Stimulated activated CD8-positive, alpha-beta memory T cell treated with anti-CD3 and anti-CD28 coated beads, Interleukin-15, amount 100 ng/mL, for 48 hours (primary cell): ENCODE measurements at regions not wholly inside any gene's neighbourhood (a gene's known extent, or its start where the extent isn't known, plus 50 kb on each side); places are given as distances from the start of the nearest gene placed in this dataset.

Experiments
- DNase-seq, 2 donors: peaks; one replicate each; pipeline ENCODE4 v3.0.0-alpha.2; 2020; ENCODE audit warnings: low read depth in 2 of 2

GRCh38 chr9:1757186-1757585 is 258.0 kb upstream of the SMARCA2 start:
- no peak for DNase-seq

- DNase-seq: no peak
These were observed 256.1 kb upstream of the SMARCA2 start for GRCh38 chr9:1759009-1759408.

GRCh38 chr9:1759771-1760300 is 255.3 kb upstream of the SMARCA2 start:
- DNase-seq: no peak

GRCh38 chr9:1761807-1762206 is 253.3 kb upstream of the SMARCA2 start:
- no peak for DNase-seq

- no peak for DNase-seq
These were observed 249.1 kb upstream of the SMARCA2 start for GRCh38 chr9:1766042-1766441.

- no peak for DNase-seq
These were observed 246.6 kb upstream of the SMARCA2 start for GRCh38 chr9:1768561-1768960.

GRCh38 chr9:1771094-1771789 is 243.9 kb upstream of the SMARCA2 start:
- no peak for DNase-seq

- no peak for DNase-seq
These were observed 239.9 kb upstream of the SMARCA2 start for GRCh38 chr9:1775230-1775629.

- no peak for DNase-seq
These were observed 238.5 kb upstream of the SMARCA2 start for GRCh38 chr9:1776668-1777067.

GRCh38 chr9:1791191-1791590 is 224.0 kb upstream of the SMARCA2 start:
- no peak for DNase-seq

- no peak for DNase-seq
These were observed 220.4 kb upstream of the SMARCA2 start for GRCh38 chr9:1794547-1795270.

- DNase-seq: no peak
These were observed 210.8 kb upstream of the SMARCA2 start for GRCh38 chr9:1804128-1804865.

- no peak for DNase-seq
These were observed 185.4 kb upstream of the SMARCA2 start for GRCh38 chr9:1829719-1830118.

- no peak for DNase-seq
These were observed 182.2 kb upstream of the SMARCA2 start for GRCh38 chr9:1832960-1833359.

- no peak for DNase-seq
These were observed 177.6 kb upstream of the SMARCA2 start for GRCh38 chr9:1837453-1838084.

GRCh38 chr9:1839909-1840308 is 175.2 kb upstream of the SMARCA2 start:
- DNase-seq: no peak

GRCh38 chr9:1845425-1845824 is 169.7 kb upstream of the SMARCA2 start:
- no peak for DNase-seq

- no peak for DNase-seq
These were observed 159.4 kb upstream of the SMARCA2 start for GRCh38 chr9:1855726-1856125.

- no peak for DNase-seq
These were observed 157.3 kb upstream of the SMARCA2 start for GRCh38 chr9:1857808-1858207.

- no peak for DNase-seq
These were observed 145.3 kb upstream of the SMARCA2 start for GRCh38 chr9:1869843-1870242.

GRCh38 chr9:1870915-1871314 is 144.2 kb upstream of the SMARCA2 start:
- no peak for DNase-seq
